ENCODE measurements at regions not wholly inside any gene's neighbourhood (a gene's known extent, or its start where the extent isn't known, plus 50 kb on each side); places are given as distances from the start of the nearest gene placed in this dataset.

- Histone ChIP-seq H3K4me1 (ENCODE audit: control insufficient read depth in 1 of 2, insufficient read depth in 2 of 2, low read length in 2 of 2) (no peaks in the 10 kb centered on the region), H3K79me2 (ENCODE audit: insufficient read depth, low read length) (no peaks in the 10 kb centered on the region), H3K36me3 (ENCODE audit: control insufficient read depth in 1 of 2, insufficient read depth in 2 of 2, low read length in 2 of 2) (no peaks in the 10 kb centered on the region), H3K27ac (ENCODE audit: low read depth, low read length) (no peak overlapping the region), H3K9ac (ENCODE audit: low read length) (no peak overlapping the region), H4K20me1 (ENCODE audit: insufficient read depth) (no peaks in the 10 kb centered on the region), H2AFZ (ENCODE audit: low read depth, low read length, poor library complexity, severe bottlenecking) (no peak overlapping the region), H3K9me2 (ENCODE audit: insufficient read depth) (no peaks in the 10 kb centered on the region), H3K9me3 (ENCODE audit: control insufficient read depth in 1 of 2, insufficient read depth in 1 of 2, low read depth in 1 of 2, low read length in 2 of 2) (no peaks in the 10 kb centered on the region), H3K27me3 (ENCODE audit: insufficient read depth, low read length) (no peaks in the 10 kb centered on the region), H3K4me2 (ENCODE audit: low read length) (no peak overlapping the region), H3K4me3 (replicated peaks in 1 of 2; ENCODE audit: low read depth in 1 of 2, low read length in 2 of 2) (no peak overlapping the region)
- intact Hi-C loops (cut with micrococcal nuclease): no loop called here
- ATAC-seq (no peak), DNase-seq (ENCODE audit: low read depth, low spot score) (no peak)
- CTCF ChIA-PET: no interaction called here
- RAD21 ChIA-PET (ENCODE audit: low non-redundant PET in 1 of 2, low total read pairs in 2 of 2, uncharacterized antibody in 2 of 2, unreplicated experiment in 2 of 2): no interaction called here
- TF ChIP-seq SP1 (IDR thresholded peaks at IDR 0.05; ENCODE audit: low read depth) (no peak), EZH2 (IDR thresholded peaks at IDR 0.05) (no peak), ZBTB33 (IDR thresholded peaks at IDR 0.05; ENCODE audit: extremely low read depth, insufficient replicate concordance, low read length) (no peak), ELF1 (IDR thresholded peaks at IDR 0.05; ENCODE audit: borderline replicate concordance, low read depth) (no peak), YY1 (IDR thresholded peaks at IDR 0.05; ENCODE audit: extremely low read depth, insufficient replicate concordance, low read depth, low read length) (no peak), POLR2A (IDR thresholded peaks at IDR 0.05; ENCODE audit: borderline replicate concordance, extremely low read depth, insufficient read depth, insufficient read length) (no peak), EZH2phosphoT487 (IDR thresholded peaks at IDR 0.05; ENCODE audit: borderline replicate concordance) (no peak), TCF7L2 (IDR thresholded peaks at IDR 0.05; ENCODE audit: borderline replicate concordance, extremely low read depth, insufficient read depth, insufficient read length) (no peak), REST (IDR thresholded peaks at IDR 0.05; ENCODE audit: low read depth) (no peak)
- POLR2A ChIA-PET: no interaction called here
- BruUV-seq (replicated peaks): no TSS peak
Measured at GRCh38 chr7:131276748-131277147, 50.9 kb upstream of the MKLN1 start.

MicroRNAs in the stretch of these regions (microRNA counts, 767-probe panel; counts per million panel counts)
- 22,201 counts per million, percentile 56 among the panel's probes with 10 or more counts for microRNA hsa-miR-29a-3p

Small RNA genes lying in the stretch of these regions (microRNA-seq; reads per million reads assigned to microRNA genes)
- 35,542 reads per million, percentile 98 among the genes with 10 or more reads in this experiment for gene MIR29A (ENCODE audit: borderline number of aligned reads)
